Sigmoid colon (tissue), 6 donors: ENCODE measurements at regions not wholly inside any gene's neighbourhood (a gene's known extent, or its start where the extent isn't known, plus 50 kb on each side); places are given as distances from the start of the nearest gene placed in this dataset.

Experiments used
- DNase-seq: peaks from one replicate; pipeline ENCODE4 v3.0.0-alpha.2; 2019
- H3K27ac ChIP-seq, 4 donors: fragments of 200-600 bp; sonication (generic); one replicate each; pipeline ENCODE4 v1.5.1; 2016 to 2019; ENCODE audit warnings: mild to moderate bottlenecking in 1 of 4
- H3K27me3 ChIP-seq, 3 donors: fragments of 200-600 bp; sonication (generic); one replicate each; pipeline ENCODE4 v1.5.1; 2019; ENCODE audit warnings: mild to moderate bottlenecking in 1 of 3
- H3K36me3 ChIP-seq, 4 donors: fragments of 200-600 bp; sonication (generic); one replicate each; pipeline ENCODE4 v1.5.1; 2016 to 2019
- H3K4me1 ChIP-seq, 4 donors: fragments of 200-600 bp; sonication (generic); one replicate each; pipeline ENCODE4 v1.5.1; 2017 to 2019
- H3K4me3 ChIP-seq, 4 donors: fragments of 200-600 bp; sonication (generic); one replicate each; pipeline ENCODE4 v1.5.1; 2017 to 2019; ENCODE audit warnings: mild to moderate bottlenecking in 2 of 4, moderate library complexity in 1 of 4
- H3K9me3 ChIP-seq, 4 donors: fragments of 200-600 bp in 3 of 4; sonication (generic) in 3 of 4; one replicate each; pipeline versions ENCODE4 v1.5.1 to v1.6.1; 2013 to 2019
- CTCF ChIP-seq, 4 experiments: fragments of 450-650 bp in 3 of 4; fragments of 200-600 bp in 1 of 4; IDR thresholded peaks; one replicate each; pipeline ENCODE4 v1.5.1; 2016 to 2019; ENCODE audit warnings: antibody characterized with exemption in 4 of 4, mild to moderate bottlenecking in 3 of 4, moderate library complexity in 2 of 4
- EP300 ChIP-seq, 4 donors: sonication (generic); formaldehyde crosslinking; IDR thresholded peaks; one replicate each; pipeline ENCODE4 v1.6.1; 2017; ENCODE audit warnings: antibody characterized with exemption in 4 of 4
- POLR2A ChIP-seq, 2 donors: fragments of 450-650 bp; IDR thresholded peaks; one replicate each; pipeline ENCODE4 v1.6.1; 2016; ENCODE audit warnings: antibody characterized with exemption in 2 of 2, mild to moderate bottlenecking in 2 of 2, moderate library complexity in 2 of 2
- POLR2AphosphoS5 ChIP-seq, 4 donors: sonication (generic); formaldehyde crosslinking; IDR thresholded peaks; one replicate each; pipeline ENCODE4 v1.6.1; 2017; ENCODE audit warnings: antibody characterized with exemption in 4 of 4
- WGBS, 2 donors: extraction: QIAGEN DNeasy Blood & Tissue Kit; methylation state at CpG; one replicate each; pipeline ENCODE4 v1.1.7; 2013; 5-methylcytosine and 5-hydroxymethylcytosine counted together
- intact Hi-C: fragments of 100-400 bp; cut with DNase I; formaldehyde crosslinking; loops from one replicate; pipeline ENCODE4 v1.15.1; 2023
- donor health status: healthy with polysubstance abuse.
- donor health status: healthy.

- TF ChIP-seq POLR2A (IDR thresholded peaks at IDR 0.05): no peak
- no peak for TF ChIP-seq CTCF (IDR thresholded peaks at IDR 0.05)
- TF ChIP-seq EP300 (IDR thresholded peaks at IDR 0.05): no peak
- TF ChIP-seq POLR2AphosphoS5 (IDR thresholded peaks at IDR 0.05): no peak
- WGBS, 2 donors: 77 to 79% methylated on average over 2 of the region's 2 CpGs
Observed at GRCh38 chr3:26825454-26825853, 202.9 kb downstream of the LRRC3B start.

GRCh38 chr3:26827169-26827568, 204.6 kb downstream of the LRRC3B start:
- Histone ChIP-seq H3K36me3 (no peaks in the 10 kb centered on the region), H3K27me3 (no peaks in the 10 kb centered on the region), H3K4me1 (no peaks in the 10 kb centered on the region), H3K9me3 (peaks cover 0 to 12% (median 4%) of the 10 kb centered on the region in 4 donors), H3K4me3 (no peak overlapping the region), H3K27ac (no peak overlapping the region)
- no peak for DNase-seq
- 13 to 35% methylated on average over 1 of the region's 1 CpG for WGBS, 2 donors
- intact Hi-C loops: no loop called here
- TF ChIP-seq POLR2A (IDR thresholded peaks at IDR 0.05) (no peak), EP300 (IDR thresholded peaks at IDR 0.05) (no peak)

More at GRCh38 chr3:26825454-26825853, 202.9 kb downstream of the LRRC3B start:
- DNase-seq: no peak
- H3K9me3 ChIP-seq: peaks cover 0 to 12% (median 6%) of the 10 kb centered on the region in 4 donors
- H3K27me3 ChIP-seq: no peaks in the 10 kb centered on the region
- no peak overlapping the region for H3K27ac ChIP-seq
- H3K36me3 ChIP-seq: no peaks in the 10 kb centered on the region
- H3K4me1 ChIP-seq: no peaks in the 10 kb centered on the region
- intact Hi-C loops: no loop called here
- H3K4me3 ChIP-seq: no peak overlapping the region

- Histone ChIP-seq H3K27me3 (no peaks in the 10 kb centered on the region), H3K4me3 (no peak overlapping the region), H3K9me3 (no peaks in the 10 kb centered on the region), H3K4me1 (no peaks in the 10 kb centered on the region), H3K36me3 (no peaks in the 10 kb centered on the region), H3K27ac (no peak overlapping the region)
- WGBS, 2 donors: 82 to 87% methylated on average over 4 of the region's 4 CpGs
- intact Hi-C loops: no loop called here
- DNase-seq: no peak
- TF ChIP-seq CTCF (IDR thresholded peaks at IDR 0.05) (no peak), POLR2A (IDR thresholded peaks at IDR 0.05) (no peak), EP300 (IDR thresholded peaks at IDR 0.05) (no peak), POLR2AphosphoS5 (IDR thresholded peaks at IDR 0.05) (no peak)
Observed at GRCh38 chr3:26838026-26838425, 215.5 kb downstream of the LRRC3B start.

GRCh38 chr3:26839001-26839400, 216.4 kb downstream of the LRRC3B start:
- TF ChIP-seq EP300 (IDR thresholded peaks at IDR 0.05) (no peak), POLR2AphosphoS5 (IDR thresholded peaks at IDR 0.05) (no peak), CTCF (IDR thresholded peaks at IDR 0.05) (no peak)
- H3K27ac ChIP-seq: no peak overlapping the region
- no peaks in the 10 kb centered on the region for H3K36me3 ChIP-seq
- intact Hi-C loops: no loop called here
- H3K27me3 ChIP-seq: no peaks in the 10 kb centered on the region
- no peaks in the 10 kb centered on the region for H3K9me3 ChIP-seq
- H3K4me1 ChIP-seq: no peaks in the 10 kb centered on the region
- no peak for DNase-seq
- 92 to 98% methylated on average over 1 of the region's 1 CpG for WGBS, 2 donors
- no peak overlapping the region for H3K4me3 ChIP-seq

- intact Hi-C loops: no loop called here
- TF ChIP-seq POLR2AphosphoS5 (IDR thresholded peaks at IDR 0.05): no peak
- no peak for TF ChIP-seq EP300 (IDR thresholded peaks at IDR 0.05)
- TF ChIP-seq POLR2A (IDR thresholded peaks at IDR 0.05): no peak
- TF ChIP-seq CTCF (IDR thresholded peaks at IDR 0.05): no peak
- Histone ChIP-seq H3K36me3 (no peaks in the 10 kb centered on the region), H3K4me1 (no peaks in the 10 kb centered on the region), H3K9me3 (peaks cover 0 to 3% (median 0%) of the 10 kb centered on the region in 4 donors), H3K27me3 (no peaks in the 10 kb centered on the region), H3K27ac (no peak overlapping the region), H3K4me3 (no peak overlapping the region)
- WGBS, 2 donors: 41 to 78% methylated on average over 1 of the region's 1 CpG
- no peak for DNase-seq
Observed at GRCh38 chr3:26840272-26840870, 217.8 kb downstream of the LRRC3B start.
